AG09319 (cell line): ENCODE measurements at regions not wholly inside any gene's neighbourhood (a gene's known extent, or its start where the extent isn't known, plus 50 kb on each side); places are given as distances from the start of the nearest gene placed in this dataset.

Experiments used
- DNase-seq: peaks from one replicate; pipeline ENCODE4 v3.0.0-alpha.2; 2010; ENCODE audit warnings: low read depth; ENCODE audit errors: extremely low read depth
- TF ChIP-seq, protein P1 (sequence below): IDR thresholded peaks from 2 replicates; pipeline ENCODE4 v1.5.1; 2011; ENCODE audit warnings: low read depth, mild to moderate bottlenecking, inconsistent platforms, low read length, moderate library complexity

DNA sequence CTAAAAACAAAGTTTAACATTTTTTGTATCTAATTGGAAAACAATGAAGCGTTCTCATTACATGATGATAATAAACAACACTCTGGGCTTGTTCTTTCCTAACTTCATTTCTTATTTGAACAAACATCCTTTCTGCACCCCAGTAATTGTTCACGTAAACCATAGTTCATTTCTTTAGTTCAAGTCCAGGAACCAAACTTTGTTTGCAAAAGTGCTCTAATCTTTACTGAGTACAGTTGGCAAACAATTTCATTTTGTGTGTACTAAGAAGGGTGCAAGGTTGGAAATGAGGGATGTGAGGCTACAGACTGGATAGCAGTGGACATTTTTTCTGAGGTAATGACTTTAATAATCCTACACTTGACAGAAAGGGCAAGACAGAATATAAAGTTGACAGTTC, 113.5 kb downstream of the NREP start:
- DNase-seq, result no peak
- TF ChIP-seq, protein P1, sequence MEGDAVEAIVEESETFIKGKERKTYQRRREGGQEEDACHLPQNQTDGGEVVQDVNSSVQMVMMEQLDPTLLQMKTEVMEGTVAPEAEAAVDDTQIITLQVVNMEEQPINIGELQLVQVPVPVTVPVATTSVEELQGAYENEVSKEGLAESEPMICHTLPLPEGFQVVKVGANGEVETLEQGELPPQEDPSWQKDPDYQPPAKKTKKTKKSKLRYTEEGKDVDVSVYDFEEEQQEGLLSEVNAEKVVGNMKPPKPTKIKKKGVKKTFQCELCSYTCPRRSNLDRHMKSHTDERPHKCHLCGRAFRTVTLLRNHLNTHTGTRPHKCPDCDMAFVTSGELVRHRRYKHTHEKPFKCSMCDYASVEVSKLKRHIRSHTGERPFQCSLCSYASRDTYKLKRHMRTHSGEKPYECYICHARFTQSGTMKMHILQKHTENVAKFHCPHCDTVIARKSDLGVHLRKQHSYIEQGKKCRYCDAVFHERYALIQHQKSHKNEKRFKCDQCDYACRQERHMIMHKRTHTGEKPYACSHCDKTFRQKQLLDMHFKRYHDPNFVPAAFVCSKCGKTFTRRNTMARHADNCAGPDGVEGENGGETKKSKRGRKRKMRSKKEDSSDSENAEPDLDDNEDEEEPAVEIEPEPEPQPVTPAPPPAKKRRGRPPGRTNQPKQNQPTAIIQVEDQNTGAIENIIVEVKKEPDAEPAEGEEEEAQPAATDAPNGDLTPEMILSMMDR, result no peak

DNA sequence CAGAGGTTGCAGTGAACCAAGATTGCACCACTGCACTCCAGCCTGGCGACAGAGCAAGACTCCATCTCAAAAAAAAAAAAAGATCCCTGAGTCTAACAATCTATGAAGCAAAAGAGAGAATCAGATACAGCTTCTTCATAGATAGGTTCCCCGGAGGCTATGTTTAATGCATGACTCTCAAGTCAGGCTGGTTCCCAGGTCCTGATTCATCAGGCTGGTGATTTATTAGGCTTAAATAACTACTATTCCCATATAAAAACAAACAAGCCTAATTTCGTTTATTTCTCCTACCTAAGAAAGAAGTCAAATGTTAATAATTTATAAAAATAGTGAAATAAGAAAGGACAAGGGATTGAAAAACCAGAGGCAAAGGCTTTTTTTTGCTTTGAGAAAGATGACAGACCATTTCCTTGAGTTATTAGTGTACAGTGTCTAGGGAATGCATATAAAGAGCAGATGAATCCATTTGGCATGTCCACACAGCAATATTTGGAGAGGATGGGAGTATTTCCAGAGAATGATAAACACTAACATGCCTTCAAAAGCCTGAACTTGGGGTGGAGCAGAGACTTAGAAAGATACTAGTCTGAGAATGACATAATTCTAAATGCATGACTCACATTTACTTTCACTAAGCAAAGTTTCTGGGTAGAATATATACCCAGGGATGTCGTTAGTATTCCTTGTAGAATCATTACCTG, 115.3 kb downstream of the NREP start:
- TF ChIP-seq, protein P1, result no peak
- DNase-seq, result peak; percentile 43

DNA sequence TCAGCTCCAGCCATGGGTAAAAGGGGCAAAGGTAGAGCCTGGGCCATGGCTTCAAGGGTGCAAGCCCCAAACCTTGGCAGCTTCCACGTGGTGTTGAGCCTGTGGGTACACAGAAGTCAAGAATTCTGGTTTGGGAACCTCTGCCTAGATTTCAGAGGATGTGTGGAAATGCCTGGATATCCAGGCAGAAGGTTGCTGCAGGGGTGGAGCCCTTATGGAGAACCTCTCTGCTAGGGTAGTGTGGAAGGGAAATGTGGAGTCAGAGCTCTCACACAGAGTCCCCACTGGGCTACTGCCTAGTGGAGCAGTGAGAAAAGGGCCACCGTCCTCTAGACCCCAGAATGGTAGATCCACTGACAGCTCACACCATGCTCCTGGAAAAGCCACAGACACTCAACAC, 117.1 kb downstream of the NREP start:
- DNase-seq, result no peak
- TF ChIP-seq, protein P1, result no peak

DNA sequence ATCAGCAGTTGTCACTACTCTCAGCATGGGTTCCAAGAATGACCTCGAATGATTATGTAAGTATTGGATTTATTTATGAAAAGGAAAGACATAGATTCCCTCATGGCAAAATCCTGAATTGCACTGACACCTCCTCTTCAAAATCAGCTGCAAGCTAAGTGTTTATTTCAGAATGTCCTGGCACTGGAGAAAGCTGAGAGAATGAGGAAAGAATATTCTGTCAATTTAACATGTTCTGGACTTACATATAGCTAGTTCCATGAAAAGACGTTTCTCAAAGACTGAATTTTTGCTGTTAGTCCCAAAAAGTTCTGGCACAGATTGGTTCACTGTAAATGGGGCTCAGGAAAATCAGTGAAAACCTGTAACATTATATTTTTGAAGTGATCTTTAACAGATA, 120.3 kb downstream of the NREP start:
- TF ChIP-seq, protein P1, result no peak
- DNase-seq, result no peak

DNA sequence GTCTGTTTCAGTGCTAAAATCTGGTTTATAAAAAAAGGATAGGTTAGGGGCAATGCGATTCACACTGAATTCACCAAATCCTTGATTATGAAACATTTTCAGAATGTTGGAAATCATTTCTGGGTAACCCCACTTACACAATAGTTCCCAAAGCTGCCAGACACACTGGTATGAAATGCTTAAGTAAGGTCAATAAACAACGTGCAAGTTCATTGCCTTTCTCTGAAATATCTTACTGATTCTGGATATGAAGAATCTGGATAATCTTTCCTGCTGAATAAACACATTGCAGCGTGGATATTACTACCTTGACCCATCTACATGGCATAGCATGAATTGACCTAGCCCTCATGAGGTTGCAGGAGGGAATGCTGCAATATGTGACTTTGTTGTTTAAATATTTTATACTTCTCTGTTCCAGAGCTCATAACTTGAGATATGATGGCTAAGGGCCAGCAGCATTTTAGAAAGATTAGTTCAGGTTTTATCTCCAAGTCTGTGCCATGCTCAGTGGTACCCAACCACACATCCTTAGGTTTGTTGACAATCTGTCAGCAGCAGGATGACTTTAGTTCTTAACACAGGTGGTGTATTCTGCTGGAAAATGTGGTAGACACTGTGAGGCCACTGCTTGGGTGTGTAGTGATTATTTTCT, 121.0 kb downstream of the NREP start:
- TF ChIP-seq, protein P1, result no peak
- DNase-seq, result peak; percentile 72

DNA sequence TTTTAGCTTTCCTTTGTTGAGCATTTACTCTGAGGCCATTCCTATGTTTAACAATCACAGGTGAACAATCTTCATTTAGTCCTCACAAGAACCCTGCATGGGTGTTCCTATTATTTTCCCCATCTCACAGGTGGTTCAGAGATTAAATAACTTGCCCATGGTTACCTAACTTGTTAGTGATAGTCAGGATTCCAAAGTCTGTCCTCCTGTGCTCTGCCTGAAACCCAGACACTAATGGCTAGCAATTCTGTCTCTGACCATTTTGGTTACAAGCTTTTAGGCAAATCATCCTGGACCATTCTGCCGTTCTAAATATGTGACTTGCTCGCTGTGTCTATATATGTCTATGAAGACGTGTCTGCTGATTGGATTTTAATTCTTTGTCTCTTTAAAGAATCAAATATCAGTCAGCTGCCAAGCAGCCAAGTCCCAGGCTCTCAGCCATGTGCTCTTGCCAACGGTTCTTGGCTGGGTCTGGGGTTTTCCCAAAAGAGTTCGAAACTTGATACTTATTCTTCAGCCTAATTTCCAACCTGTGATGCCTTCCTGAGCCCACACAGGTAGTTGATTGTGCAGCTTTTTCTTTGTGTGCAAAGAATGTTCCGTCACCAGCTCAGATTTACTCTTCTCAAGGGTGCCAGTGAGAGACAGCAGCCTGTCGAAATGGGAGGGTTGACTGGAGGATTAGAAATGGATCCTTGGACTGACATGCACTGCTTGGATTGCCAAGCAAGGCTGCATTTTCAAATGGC, 121.7 kb downstream of the NREP start:
- TF ChIP-seq, protein P1, result no peak
- no peak for DNase-seq

DNA sequence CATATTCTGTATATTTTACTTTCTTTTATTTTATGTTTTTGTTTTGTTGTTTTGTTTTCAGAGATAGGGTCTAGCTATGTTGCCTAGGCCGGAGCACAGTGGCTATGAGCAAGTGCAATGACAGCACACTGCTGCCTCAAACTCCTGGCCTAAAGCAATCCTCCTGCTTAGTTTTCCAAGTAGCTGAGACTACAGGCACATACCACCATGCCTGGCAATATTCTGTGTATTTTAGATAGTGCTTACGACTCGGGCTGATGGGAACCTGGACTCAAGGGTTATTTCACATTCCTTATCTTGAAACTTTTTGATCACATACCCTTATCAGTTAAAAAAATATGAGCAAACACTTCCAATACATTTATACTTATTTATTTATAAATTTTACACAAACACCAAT, 119.0 kb upstream of the STARD4 start:
- TF ChIP-seq, protein P1, result no peak
- no peak for DNase-seq
